ENCODE measurements at regions not wholly inside any gene's neighbourhood (a gene's known extent, or its start where the extent isn't known, plus 50 kb on each side); places are given as distances from the start of the nearest gene placed in this dataset.

DNA sequence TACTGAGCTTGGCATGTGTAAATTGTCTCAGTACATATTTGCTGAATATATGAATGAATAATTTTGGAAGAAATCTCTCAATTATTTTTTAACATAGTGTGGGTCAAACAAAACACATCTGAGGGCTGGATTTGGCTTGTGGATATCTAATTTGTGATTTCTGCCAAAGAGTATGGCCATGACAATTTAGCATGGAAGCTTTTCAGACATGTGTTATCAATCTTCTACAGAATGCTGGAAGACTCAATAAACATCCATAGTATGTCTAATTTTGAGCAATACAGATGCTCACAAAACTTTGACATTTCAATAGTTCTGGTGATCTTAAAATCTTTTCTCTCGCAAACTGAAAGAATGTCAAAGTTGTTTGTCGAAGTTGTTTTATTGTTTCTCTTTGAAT lies 214.1 kb upstream of the ANKH start:
- TF ChIP-seq, protein P1, sequence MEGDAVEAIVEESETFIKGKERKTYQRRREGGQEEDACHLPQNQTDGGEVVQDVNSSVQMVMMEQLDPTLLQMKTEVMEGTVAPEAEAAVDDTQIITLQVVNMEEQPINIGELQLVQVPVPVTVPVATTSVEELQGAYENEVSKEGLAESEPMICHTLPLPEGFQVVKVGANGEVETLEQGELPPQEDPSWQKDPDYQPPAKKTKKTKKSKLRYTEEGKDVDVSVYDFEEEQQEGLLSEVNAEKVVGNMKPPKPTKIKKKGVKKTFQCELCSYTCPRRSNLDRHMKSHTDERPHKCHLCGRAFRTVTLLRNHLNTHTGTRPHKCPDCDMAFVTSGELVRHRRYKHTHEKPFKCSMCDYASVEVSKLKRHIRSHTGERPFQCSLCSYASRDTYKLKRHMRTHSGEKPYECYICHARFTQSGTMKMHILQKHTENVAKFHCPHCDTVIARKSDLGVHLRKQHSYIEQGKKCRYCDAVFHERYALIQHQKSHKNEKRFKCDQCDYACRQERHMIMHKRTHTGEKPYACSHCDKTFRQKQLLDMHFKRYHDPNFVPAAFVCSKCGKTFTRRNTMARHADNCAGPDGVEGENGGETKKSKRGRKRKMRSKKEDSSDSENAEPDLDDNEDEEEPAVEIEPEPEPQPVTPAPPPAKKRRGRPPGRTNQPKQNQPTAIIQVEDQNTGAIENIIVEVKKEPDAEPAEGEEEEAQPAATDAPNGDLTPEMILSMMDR (IDR thresholded peaks at IDR 0.05): no peak
- TF ChIP-seq FOXM1 (IDR thresholded peaks at IDR 0.05; ENCODE audit: low read depth) (no peak), GABPA (IDR thresholded peaks at IDR 0.05; ENCODE audit: low read depth) (no peak), POLR2AphosphoS5 (IDR thresholded peaks at IDR 0.05; ENCODE audit: low read depth, low read length) (no peak), RAD21 (IDR thresholded peaks at IDR 0.05; ENCODE audit: low read length) (no peak), MXI1 (IDR thresholded peaks at IDR 0.05; ENCODE audit: low read depth, low read length) (no peak), TEAD4 (IDR thresholded peaks at IDR 0.05; ENCODE audit: borderline replicate concordance, insufficient read depth) (no peak), EZH2phosphoT487 (IDR thresholded peaks at IDR 0.05; ENCODE audit: borderline replicate concordance, low read depth) (no peak), EP300 (IDR thresholded peaks at IDR 0.05; ENCODE audit: borderline replicate concordance in 1 of 2, low read depth in 1 of 2, low read length in 1 of 2) (no peak), NFIC (IDR thresholded peaks at IDR 0.05; ENCODE audit: borderline replicate concordance) (no peak), YY1 (IDR thresholded peaks at IDR 0.05; ENCODE audit: low read depth) (no peak)
- TF ChIP-seq, protein P2, sequence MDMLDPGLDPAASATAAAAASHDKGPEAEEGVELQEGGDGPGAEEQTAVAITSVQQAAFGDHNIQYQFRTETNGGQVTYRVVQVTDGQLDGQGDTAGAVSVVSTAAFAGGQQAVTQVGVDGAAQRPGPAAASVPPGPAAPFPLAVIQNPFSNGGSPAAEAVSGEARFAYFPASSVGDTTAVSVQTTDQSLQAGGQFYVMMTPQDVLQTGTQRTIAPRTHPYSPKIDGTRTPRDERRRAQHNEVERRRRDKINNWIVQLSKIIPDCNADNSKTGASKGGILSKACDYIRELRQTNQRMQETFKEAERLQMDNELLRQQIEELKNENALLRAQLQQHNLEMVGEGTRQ (IDR thresholded peaks at IDR 0.05; ENCODE audit: borderline replicate concordance, low read depth, low read length): no peak
- TF ChIP-seq, protein P3, sequence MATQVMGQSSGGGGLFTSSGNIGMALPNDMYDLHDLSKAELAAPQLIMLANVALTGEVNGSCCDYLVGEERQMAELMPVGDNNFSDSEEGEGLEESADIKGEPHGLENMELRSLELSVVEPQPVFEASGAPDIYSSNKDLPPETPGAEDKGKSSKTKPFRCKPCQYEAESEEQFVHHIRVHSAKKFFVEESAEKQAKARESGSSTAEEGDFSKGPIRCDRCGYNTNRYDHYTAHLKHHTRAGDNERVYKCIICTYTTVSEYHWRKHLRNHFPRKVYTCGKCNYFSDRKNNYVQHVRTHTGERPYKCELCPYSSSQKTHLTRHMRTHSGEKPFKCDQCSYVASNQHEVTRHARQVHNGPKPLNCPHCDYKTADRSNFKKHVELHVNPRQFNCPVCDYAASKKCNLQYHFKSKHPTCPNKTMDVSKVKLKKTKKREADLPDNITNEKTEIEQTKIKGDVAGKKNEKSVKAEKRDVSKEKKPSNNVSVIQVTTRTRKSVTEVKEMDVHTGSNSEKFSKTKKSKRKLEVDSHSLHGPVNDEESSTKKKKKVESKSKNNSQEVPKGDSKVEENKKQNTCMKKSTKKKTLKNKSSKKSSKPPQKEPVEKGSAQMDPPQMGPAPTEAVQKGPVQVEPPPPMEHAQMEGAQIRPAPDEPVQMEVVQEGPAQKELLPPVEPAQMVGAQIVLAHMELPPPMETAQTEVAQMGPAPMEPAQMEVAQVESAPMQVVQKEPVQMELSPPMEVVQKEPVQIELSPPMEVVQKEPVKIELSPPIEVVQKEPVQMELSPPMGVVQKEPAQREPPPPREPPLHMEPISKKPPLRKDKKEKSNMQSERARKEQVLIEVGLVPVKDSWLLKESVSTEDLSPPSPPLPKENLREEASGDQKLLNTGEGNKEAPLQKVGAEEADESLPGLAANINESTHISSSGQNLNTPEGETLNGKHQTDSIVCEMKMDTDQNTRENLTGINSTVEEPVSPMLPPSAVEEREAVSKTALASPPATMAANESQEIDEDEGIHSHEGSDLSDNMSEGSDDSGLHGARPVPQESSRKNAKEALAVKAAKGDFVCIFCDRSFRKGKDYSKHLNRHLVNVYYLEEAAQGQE (IDR thresholded peaks at IDR 0.05; ENCODE audit: low read depth, low read length): no peak
- TF ChIP-seq, protein P4, sequence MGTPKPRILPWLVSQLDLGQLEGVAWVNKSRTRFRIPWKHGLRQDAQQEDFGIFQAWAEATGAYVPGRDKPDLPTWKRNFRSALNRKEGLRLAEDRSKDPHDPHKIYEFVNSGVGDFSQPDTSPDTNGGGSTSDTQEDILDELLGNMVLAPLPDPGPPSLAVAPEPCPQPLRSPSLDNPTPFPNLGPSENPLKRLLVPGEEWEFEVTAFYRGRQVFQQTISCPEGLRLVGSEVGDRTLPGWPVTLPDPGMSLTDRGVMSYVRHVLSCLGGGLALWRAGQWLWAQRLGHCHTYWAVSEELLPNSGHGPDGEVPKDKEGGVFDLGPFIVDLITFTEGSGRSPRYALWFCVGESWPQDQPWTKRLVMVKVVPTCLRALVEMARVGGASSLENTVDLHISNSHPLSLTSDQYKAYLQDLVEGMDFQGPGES (IDR thresholded peaks at IDR 0.05; ENCODE audit: low read depth, low read length): no peak

Data from SK-N-SH (cell line).